ENCODE measurements at regions not wholly inside any gene's neighbourhood (a gene's known extent, or its start where the extent isn't known, plus 50 kb on each side); places are given as distances from the start of the nearest gene placed in this dataset.

GRCh38 chr12:31210541-31210940 lies 115.4 kb downstream of the SINHCAF start:
- POLR2A ChIA-PET, result no interaction called here
- Histone ChIP-seq H3K4me1 (ENCODE audit: control insufficient read depth, insufficient read depth, low read length) (no peaks in the 10 kb centered on the region), H3K36me3 (ENCODE audit: control insufficient read depth in 2 of 2, insufficient read depth in 1 of 2, low read length in 2 of 2) (no peaks in the 10 kb centered on the region), H3K4me3 (ENCODE audit: low read depth, low read length) (no peak overlapping the region), H3K9me3 (ENCODE audit: control insufficient read depth, insufficient read depth, low read depth, low read length) (no peaks in the 10 kb centered on the region), H3K27ac (ENCODE audit: extremely low read depth, low read depth, low read length) (no peak overlapping the region)
- TF ChIP-seq ELK4 (IDR thresholded peaks at IDR 0.05; ENCODE audit: borderline replicate concordance, low read depth, low read length), result no peak
- TF ChIP-seq ZNF48 (tag by site-specific recombination; IDR thresholded peaks at IDR 0.05), result no peak
- TF ChIP-seq ZBTB10 (tag by site-specific recombination; IDR thresholded peaks at IDR 0.05), result no peak
- CTCF ChIA-PET, result interaction anchor here (1.0 kb wide), 1 partner anchor 28 kb away, joined by 4 read pairs; no protein-coding TSS in a partner anchor

GRCh38 chr12:31214626-31215517 lies 111.1 kb downstream of the SINHCAF start:
- Histone ChIP-seq H3K4me3 (ENCODE audit: low read depth, low read length) (no peak overlapping the region), H3K27ac (ENCODE audit: extremely low read depth, low read depth, low read length) (no peak overlapping the region), H3K4me1 (ENCODE audit: control insufficient read depth, insufficient read depth, low read length) (no peaks in the 10 kb centered on the region), H3K36me3 (ENCODE audit: control insufficient read depth in 2 of 2, insufficient read depth in 1 of 2, low read length in 2 of 2) (no peaks in the 10 kb centered on the region), H3K9me3 (ENCODE audit: control insufficient read depth, insufficient read depth, low read depth, low read length) (no peaks in the 10 kb centered on the region)
- TF ChIP-seq ZNF558 (tag by site-specific recombination; IDR thresholded peaks at IDR 0.05), result no peak
- no peak for TF ChIP-seq ZNF530 (tag by site-specific recombination; IDR thresholded peaks at IDR 0.05; ENCODE audit: low read depth)
- TF ChIP-seq ZNF610 (tag by site-specific recombination; IDR thresholded peaks at IDR 0.05; ENCODE audit: borderline replicate concordance), result no peak
- no peak for TF ChIP-seq HIC1 (tag by site-specific recombination; IDR thresholded peaks at IDR 0.05)
- ChIA-PET POLR2A (no interaction called here), CTCF (interaction anchor here (0.9 to 1.0 kb wide), 3 partner anchors 20 to 57 kb away, joined by 3 read pairs; no protein-coding TSS in a partner anchor)

GRCh38 chr12:31215518-31216232 lies 110.3 kb downstream of the SINHCAF start:
- Histone ChIP-seq H3K27ac (ENCODE audit: extremely low read depth, low read depth, low read length) (no peak overlapping the region), H3K9me3 (ENCODE audit: control insufficient read depth, insufficient read depth, low read depth, low read length) (no peaks in the 10 kb centered on the region), H3K4me1 (ENCODE audit: control insufficient read depth, insufficient read depth, low read length) (no peaks in the 10 kb centered on the region), H3K4me3 (ENCODE audit: low read depth, low read length) (no peak overlapping the region), H3K36me3 (ENCODE audit: control insufficient read depth in 2 of 2, insufficient read depth in 1 of 2, low read length in 2 of 2) (no peaks in the 10 kb centered on the region)
- no peak for TF ChIP-seq OVOL3 (tag by site-specific recombination; IDR thresholded peaks at IDR 0.05)
- TF ChIP-seq ZNF692 (tag by site-specific recombination; IDR thresholded peaks at IDR 0.05), result peak; percentile 50; the same call in 1 of the 2 replicates
- no peak for TF ChIP-seq ZNF362 (tag by site-specific recombination; IDR thresholded peaks at IDR 0.05)
- TF ChIP-seq ZBTB48 (tag by site-specific recombination; IDR thresholded peaks at IDR 0.05), result peak; percentile 28; the same call in 1 of the 2 replicates
- TF ChIP-seq ZNF664 (tag by site-specific recombination; IDR thresholded peaks at IDR 0.05), result no peak
- ChIA-PET POLR2A (no interaction called here), CTCF (interaction anchor here (1.0 kb wide), 1 partner anchor 56 kb away, joined by 3 read pairs; no protein-coding TSS in a partner anchor)

Data from HEK293 (cell line).